WTC11 (cell line): ENCODE measurements at regions not wholly inside any gene's neighbourhood (a gene's known extent, or its start where the extent isn't known, plus 50 kb on each side); places are given as distances from the start of the nearest gene placed in this dataset.

Experiments
- ATAC-seq: fragments of 200-7000 bp; cut with Tn5 transposase; 2 replicates; pipeline ENCODE4 v1.10.0; 2021; ENCODE audit warnings: mild to moderate bottlenecking, moderate library complexity
- CTCF ChIA-PET: fragments of 300-600 bp; sonication (Branson Sonifier 250); formaldehyde crosslinking; loops from one replicate; lab custom pipeline; 2021; ENCODE audit warnings: antibody characterized with exemption; lab: Charles Lee
- POLR2A ChIA-PET: fragments of 350-600 bp; sonication (Branson Sonifier 250); formaldehyde crosslinking; loops from one replicate; lab custom pipeline; 2021; ENCODE audit warnings: antibody characterized with exemption; lab: Charles Lee
- DNase-seq: peaks from one replicate; pipeline ENCODE4 v3.0.0; 2021; ENCODE audit warnings: low spot score
- H3K27ac Mint-ChIP-seq: 2 replicates; pipeline ENCODE4 v1.8.0; 2021; ENCODE audit warnings: mixed read lengths
- H3K27me3 Mint-ChIP-seq: 2 replicates; pipeline ENCODE4 v1.8.0; 2021; ENCODE audit warnings: low read depth, mild to moderate bottlenecking, moderate library complexity, mixed read lengths
- H3K36me3 Mint-ChIP-seq: 2 replicates; pipeline ENCODE4 v1.8.0; 2021; ENCODE audit warnings: mixed read lengths
- H3K4me1 Mint-ChIP-seq: 2 replicates; pipeline ENCODE4 v1.8.0; 2022; ENCODE audit warnings: mixed read lengths
- H3K4me3 Mint-ChIP-seq: 2 replicates; pipeline ENCODE4 v1.8.0; 2021; ENCODE audit warnings: mild to moderate bottlenecking, moderate library complexity, mixed read lengths
- H3K9me3 Mint-ChIP-seq: 2 replicates; pipeline ENCODE4 v1.8.0; 2021; ENCODE audit warnings: mixed read lengths
- ARID4B ChIP-seq: sonication (generic); formaldehyde crosslinking; IDR thresholded peaks from 2 replicates; pipeline ENCODE4 v1.8.0; 2023; ENCODE audit warnings: missing genetic modification reagents, mild to moderate bottlenecking, borderline replicate concordance
- FOXP1 ChIP-seq: sonication (generic); formaldehyde crosslinking; IDR thresholded peaks from 2 replicates; pipeline ENCODE4 v1.8.0; 2022; ENCODE audit warnings: missing genetic modification reagents, mild to moderate bottlenecking, moderate library complexity, borderline replicate concordance
- GABPB1 ChIP-seq: sonication (generic); formaldehyde crosslinking; IDR thresholded peaks from 2 replicates; pipeline ENCODE4 v1.8.1; 2023; ENCODE audit warnings: mild to moderate bottlenecking, missing genetic modification reagents
- GTF2I ChIP-seq: fragments of 250-450 bp; sonication (Bioruptor Pico); conservative IDR thresholded peaks from 2 replicates; pipeline ENCODE4 v1.4.0; 2021; ENCODE audit warnings: mild to moderate bottlenecking
- JUN ChIP-seq: sonication (generic); formaldehyde crosslinking; IDR thresholded peaks from 2 replicates; pipeline ENCODE4 v1.8.0; 2023; ENCODE audit warnings: mild to moderate bottlenecking, missing genetic modification reagents
- MYBL2 ChIP-seq: sonication (generic); formaldehyde crosslinking; IDR thresholded peaks from 2 replicates; pipeline ENCODE4 v1.8.1; 2023; ENCODE audit warnings: mild to moderate bottlenecking, moderate library complexity, missing genetic modification reagents
- PRRX2 ChIP-seq: fragments of 250-450 bp; sonication (Bioruptor Pico); IDR thresholded peaks from 2 replicates; pipeline ENCODE4 v1.8.0; 2021; ENCODE audit warnings: mild to moderate bottlenecking
- RELA ChIP-seq: sonication (generic); formaldehyde crosslinking; IDR thresholded peaks from 2 replicates; pipeline ENCODE4 v1.8.1; 2022; ENCODE audit warnings: missing genetic modification reagents, mild to moderate bottlenecking, borderline replicate concordance
- SMAD4 ChIP-seq: sonication (generic); formaldehyde crosslinking; IDR thresholded peaks from 2 replicates; pipeline ENCODE4 v1.8.0; 2022; ENCODE audit warnings: mild to moderate bottlenecking, missing genetic modification reagents
- SP1 ChIP-seq: sonication (generic); formaldehyde crosslinking; conservative IDR thresholded peaks from 2 replicates; pipeline ENCODE4 v1.8.1; 2022; ENCODE audit warnings: missing genetic modification reagents
- STAT6 ChIP-seq: sonication (generic); formaldehyde crosslinking; conservative IDR thresholded peaks from 2 replicates; pipeline ENCODE4 v1.8.1; 2023; ENCODE audit warnings: mild to moderate bottlenecking, low read depth, missing genetic modification reagents, moderate library complexity
- TEAD1 ChIP-seq: sonication (generic); formaldehyde crosslinking; IDR thresholded peaks from 2 replicates; pipeline ENCODE4 v1.8.0; 2022; ENCODE audit warnings: mild to moderate bottlenecking, missing genetic modification reagents
- ZBTB21 ChIP-seq: sonication (generic); formaldehyde crosslinking; IDR thresholded peaks from 2 replicates; pipeline ENCODE4 v1.8.1; 2023; ENCODE audit warnings: mild to moderate bottlenecking, missing genetic modification reagents, borderline replicate concordance
- ZNF121 ChIP-seq: sonication (generic); formaldehyde crosslinking; IDR thresholded peaks from 2 replicates; pipeline ENCODE4 v1.8.0; 2023; ENCODE audit warnings: missing genetic modification reagents
- ZNF232 ChIP-seq: sonication (generic); formaldehyde crosslinking; IDR thresholded peaks from 2 replicates; pipeline ENCODE4 v1.8.0; 2022; ENCODE audit warnings: mild to moderate bottlenecking, missing genetic modification reagents
- ZNF281 ChIP-seq: sonication (generic); formaldehyde crosslinking; IDR thresholded peaks from 2 replicates; pipeline ENCODE4 v1.8.0; 2023; ENCODE audit warnings: mild to moderate bottlenecking, missing genetic modification reagents
- ZNF425 ChIP-seq: fragments of 250-450 bp; sonication (Bioruptor Pico); conservative IDR thresholded peaks from 2 replicates; pipeline ENCODE4 v1.9.0; 2021; ENCODE audit warnings: mild to moderate bottlenecking
- TF ChIP-seq, protein P1 (sequence below): fragments of 250-450 bp; sonication (Bioruptor Pico); IDR thresholded peaks from 2 replicates; pipeline ENCODE4 v1.8.0; 2021; ENCODE audit warnings: mild to moderate bottlenecking
- TF ChIP-seq, protein P2 (sequence below): sonication (generic); formaldehyde crosslinking; IDR thresholded peaks from 2 replicates; pipeline ENCODE4 v1.8.1; 2023; ENCODE audit warnings: mild to moderate bottlenecking, missing genetic modification reagents
- TF ChIP-seq, protein P3 (sequence below): sonication (generic); formaldehyde crosslinking; IDR thresholded peaks from 2 replicates; pipeline ENCODE4 v1.8.1; 2022; ENCODE audit warnings: missing genetic modification reagents, borderline replicate concordance

- TF ChIP-seq, protein P1, sequence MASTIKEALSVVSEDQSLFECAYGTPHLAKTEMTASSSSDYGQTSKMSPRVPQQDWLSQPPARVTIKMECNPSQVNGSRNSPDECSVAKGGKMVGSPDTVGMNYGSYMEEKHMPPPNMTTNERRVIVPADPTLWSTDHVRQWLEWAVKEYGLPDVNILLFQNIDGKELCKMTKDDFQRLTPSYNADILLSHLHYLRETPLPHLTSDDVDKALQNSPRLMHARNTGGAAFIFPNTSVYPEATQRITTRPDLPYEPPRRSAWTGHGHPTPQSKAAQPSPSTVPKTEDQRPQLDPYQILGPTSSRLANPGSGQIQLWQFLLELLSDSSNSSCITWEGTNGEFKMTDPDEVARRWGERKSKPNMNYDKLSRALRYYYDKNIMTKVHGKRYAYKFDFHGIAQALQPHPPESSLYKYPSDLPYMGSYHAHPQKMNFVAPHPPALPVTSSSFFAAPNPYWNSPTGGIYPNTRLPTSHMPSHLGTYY (CRISPR knock-in tag): no peak
- TF ChIP-seq FOXP1 (CRISPR knock-in tag) (no peak), ZNF281 (no peak), GTF2I (CRISPR knock-in tag) (no peak), STAT6 (no peak), ZNF121 (CRISPR knock-in tag) (no peak)
These were observed 916.7 kb upstream of the TMPRSS15 start (continued) for GRCh38 chr21:19320291-19320690.

- Mint-ChIP-seq H3K4me3 (no peak overlapping the region), H3K4me1 (peaks cover 16% of the 10 kb centered on the region), H3K36me3 (peaks cover 7% of the 10 kb centered on the region), H3K9me3 (peaks cover 10% of the 10 kb centered on the region), H3K27me3 (no peaks in the 10 kb centered on the region), H3K27ac (no peak overlapping the region)
- ChIA-PET CTCF (interaction anchor here (1.3 kb wide), 2 partner anchors 186 to 371 kb away, joined by 3 to 4 read pairs; no protein-coding TSS in a partner anchor), POLR2A (interaction anchor here (0.6 kb wide), 1 partner anchor 1458 kb away, joined by 3 read pairs; no protein-coding TSS in a partner anchor)
- ATAC-seq (0 out of 2 replicates have a peak, but pooled peaks have one; percentile 22), DNase-seq (no peak)
- TF ChIP-seq, protein P2, sequence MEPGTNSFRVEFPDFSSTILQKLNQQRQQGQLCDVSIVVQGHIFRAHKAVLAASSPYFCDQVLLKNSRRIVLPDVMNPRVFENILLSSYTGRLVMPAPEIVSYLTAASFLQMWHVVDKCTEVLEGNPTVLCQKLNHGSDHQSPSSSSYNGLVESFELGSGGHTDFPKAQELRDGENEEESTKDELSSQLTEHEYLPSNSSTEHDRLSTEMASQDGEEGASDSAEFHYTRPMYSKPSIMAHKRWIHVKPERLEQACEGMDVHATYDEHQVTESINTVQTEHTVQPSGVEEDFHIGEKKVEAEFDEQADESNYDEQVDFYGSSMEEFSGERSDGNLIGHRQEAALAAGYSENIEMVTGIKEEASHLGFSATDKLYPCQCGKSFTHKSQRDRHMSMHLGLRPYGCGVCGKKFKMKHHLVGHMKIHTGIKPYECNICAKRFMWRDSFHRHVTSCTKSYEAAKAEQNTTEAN (CRISPR knock-in tag): no peak
- TF ChIP-seq ZBTB21 (CRISPR knock-in tag): no peak
- no peak for TF ChIP-seq SP1
- no peak for TF ChIP-seq ZNF425 (CRISPR knock-in tag)
- TF ChIP-seq PRRX2 (CRISPR knock-in tag): no peak
- TF ChIP-seq ZNF232 (CRISPR knock-in tag): no peak
- TF ChIP-seq MYBL2 (CRISPR knock-in tag): no peak
- no peak for TF ChIP-seq RELA (CRISPR knock-in tag)
- no peak for TF ChIP-seq SMAD4 (CRISPR knock-in tag)
- TF ChIP-seq, protein P3, sequence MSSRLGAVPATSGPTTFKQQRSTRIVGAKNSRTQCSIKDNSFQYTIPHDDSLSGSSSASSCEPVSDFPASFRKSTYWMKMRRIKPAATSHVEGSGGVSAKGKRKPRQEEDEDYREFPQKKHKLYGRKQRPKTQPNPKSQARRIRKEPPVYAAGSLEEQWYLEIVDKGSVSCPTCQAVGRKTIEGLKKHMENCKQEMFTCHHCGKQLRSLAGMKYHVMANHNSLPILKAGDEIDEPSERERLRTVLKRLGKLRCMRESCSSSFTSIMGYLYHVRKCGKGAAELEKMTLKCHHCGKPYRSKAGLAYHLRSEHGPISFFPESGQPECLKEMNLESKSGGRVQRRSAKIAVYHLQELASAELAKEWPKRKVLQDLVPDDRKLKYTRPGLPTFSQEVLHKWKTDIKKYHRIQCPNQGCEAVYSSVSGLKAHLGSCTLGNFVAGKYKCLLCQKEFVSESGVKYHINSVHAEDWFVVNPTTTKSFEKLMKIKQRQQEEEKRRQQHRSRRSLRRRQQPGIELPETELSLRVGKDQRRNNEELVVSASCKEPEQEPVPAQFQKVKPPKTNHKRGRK: no peak
- no peak for TF ChIP-seq GABPB1 (CRISPR knock-in tag)
- TF ChIP-seq TEAD1 (CRISPR knock-in tag): no peak
- no peak for TF ChIP-seq JUN (CRISPR knock-in tag)
- no peak for TF ChIP-seq ARID4B (CRISPR knock-in tag)
These were observed 918.1 kb upstream of the TMPRSS15 start for GRCh38 chr21:19321688-19322087.
